GM12872 (cell line): ENCODE measurements at regions not wholly inside any gene's neighbourhood (a gene's known extent, or its start where the extent isn't known, plus 50 kb on each side); places are given as distances from the start of the nearest gene placed in this dataset.

Source experiments
- TF ChIP-seq, protein P1 (sequence below): IDR thresholded peaks from 3 replicates; pipeline ENCODE4 v1.5.1; 2011; ENCODE audit warnings: low read depth, mild to moderate bottlenecking, low read length, moderate library complexity; ENCODE audit not compliant: insufficient read depth

DNA sequence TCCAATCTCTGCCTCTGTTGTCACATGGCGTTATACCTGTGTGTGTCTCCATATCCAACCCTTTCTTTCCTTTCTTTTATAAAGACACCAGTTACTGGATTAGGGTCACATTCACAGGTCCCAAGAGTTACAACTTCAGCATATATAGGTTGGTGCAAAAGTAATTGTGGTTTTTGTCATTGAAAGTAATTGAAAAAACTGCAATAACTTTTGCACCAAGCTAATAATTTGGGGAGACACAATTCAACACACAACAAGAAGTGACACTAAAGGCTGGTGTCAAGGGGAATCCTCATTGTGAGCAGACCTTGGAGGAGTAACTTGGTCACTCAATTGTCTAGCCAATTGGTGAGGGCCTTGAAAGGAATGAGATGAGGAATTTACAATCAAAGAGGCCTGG is 1366.1 kb downstream of the PCDH9 start:
- TF ChIP-seq, protein P1, sequence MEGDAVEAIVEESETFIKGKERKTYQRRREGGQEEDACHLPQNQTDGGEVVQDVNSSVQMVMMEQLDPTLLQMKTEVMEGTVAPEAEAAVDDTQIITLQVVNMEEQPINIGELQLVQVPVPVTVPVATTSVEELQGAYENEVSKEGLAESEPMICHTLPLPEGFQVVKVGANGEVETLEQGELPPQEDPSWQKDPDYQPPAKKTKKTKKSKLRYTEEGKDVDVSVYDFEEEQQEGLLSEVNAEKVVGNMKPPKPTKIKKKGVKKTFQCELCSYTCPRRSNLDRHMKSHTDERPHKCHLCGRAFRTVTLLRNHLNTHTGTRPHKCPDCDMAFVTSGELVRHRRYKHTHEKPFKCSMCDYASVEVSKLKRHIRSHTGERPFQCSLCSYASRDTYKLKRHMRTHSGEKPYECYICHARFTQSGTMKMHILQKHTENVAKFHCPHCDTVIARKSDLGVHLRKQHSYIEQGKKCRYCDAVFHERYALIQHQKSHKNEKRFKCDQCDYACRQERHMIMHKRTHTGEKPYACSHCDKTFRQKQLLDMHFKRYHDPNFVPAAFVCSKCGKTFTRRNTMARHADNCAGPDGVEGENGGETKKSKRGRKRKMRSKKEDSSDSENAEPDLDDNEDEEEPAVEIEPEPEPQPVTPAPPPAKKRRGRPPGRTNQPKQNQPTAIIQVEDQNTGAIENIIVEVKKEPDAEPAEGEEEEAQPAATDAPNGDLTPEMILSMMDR: no peak

DNA sequence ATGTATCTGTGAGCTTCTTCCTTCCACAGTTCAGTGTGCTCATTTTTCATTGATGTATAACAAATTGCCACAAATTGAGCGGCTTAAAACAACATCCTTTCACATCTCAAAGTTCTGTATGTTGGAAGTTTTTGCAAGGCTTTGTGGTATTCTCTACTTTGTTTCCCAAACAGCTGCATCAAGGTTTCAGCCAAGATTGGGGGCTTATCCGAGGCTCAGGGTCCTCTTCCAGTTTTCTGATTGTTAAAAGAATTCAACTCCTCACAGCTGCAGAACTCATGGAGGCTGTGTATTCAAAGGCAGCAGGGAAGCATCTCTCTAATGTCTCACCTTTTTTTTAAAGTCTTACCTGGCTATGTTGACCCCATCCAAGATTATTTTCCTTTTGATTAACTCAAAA is 1369.8 kb downstream of the PCDH9 start:
- TF ChIP-seq, protein P1: no peak

DNA sequence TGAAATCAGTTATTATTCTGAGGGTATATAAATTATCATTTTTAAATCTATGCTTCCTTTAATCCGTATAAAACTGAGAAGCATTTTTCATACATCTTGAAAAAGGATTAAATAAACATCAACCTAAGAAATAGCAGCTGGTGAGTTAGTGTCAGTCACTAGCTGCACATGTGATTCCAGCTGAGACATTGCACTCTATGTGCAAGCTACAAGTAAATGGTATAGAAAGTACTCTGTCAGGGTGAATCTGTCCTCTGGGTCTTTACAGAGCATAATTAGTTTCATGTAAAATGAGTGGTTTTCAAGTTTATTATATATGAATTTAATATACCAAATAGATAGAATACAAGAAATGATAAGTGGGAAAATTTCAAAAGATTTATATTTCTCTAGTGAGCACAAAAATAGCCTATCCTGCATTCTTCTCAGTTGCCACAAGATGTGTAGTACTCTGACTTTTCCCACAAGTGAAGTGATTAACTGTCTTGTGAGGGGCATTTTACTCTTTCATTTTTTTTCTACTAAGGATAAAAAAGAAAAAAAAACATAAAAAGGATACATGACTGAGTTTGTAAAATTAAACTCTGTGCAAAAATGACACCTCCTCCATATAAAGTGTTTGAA is 1372.1 kb downstream of the PCDH9 start:
- TF ChIP-seq, protein P1: no peak

DNA sequence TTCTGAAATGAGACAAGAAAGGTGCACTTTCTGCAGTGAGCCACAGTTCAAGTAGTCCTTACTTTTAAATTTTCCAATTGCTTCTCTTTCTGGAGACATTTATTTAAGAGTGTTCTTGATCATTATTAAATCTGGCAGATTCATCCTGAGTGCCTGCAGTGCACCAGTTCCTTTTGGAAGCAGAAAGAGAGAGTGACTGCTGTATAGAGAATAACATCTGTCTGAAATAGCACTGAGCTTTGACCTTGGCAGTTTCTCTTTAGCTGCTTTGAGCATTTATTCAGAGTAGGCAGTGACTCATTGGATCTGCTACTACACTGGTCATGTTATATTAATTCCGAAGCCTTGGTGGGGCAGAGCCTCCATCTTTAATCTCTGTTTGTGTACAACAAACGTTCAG is 1373.7 kb downstream of the PCDH9 start:
- TF ChIP-seq, protein P1: no peak

DNA sequence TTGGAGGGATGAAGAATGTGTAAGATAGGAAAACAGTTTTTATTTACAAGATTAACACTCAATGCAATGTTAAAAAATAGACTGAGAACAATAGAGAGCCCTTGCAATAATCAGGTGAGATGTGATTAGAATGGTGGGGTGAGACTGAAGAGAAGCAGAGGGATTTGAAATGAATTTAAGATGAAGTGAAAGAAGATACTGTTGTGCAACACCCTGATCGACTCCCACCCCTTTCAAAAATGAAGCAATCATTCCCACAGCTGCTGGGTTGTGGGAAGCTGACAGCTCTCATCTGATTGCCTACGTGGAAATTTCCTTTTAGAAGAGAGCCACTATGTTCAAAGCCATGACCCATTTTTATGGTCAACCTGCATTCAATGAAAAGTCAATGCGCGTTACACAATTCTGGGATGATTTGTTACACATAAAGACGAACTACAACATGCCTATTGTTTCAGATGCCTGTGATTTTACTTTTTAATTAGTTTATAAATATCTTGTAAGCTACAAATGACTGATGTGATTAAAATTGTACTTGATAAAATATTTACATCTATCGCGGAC is 1374.8 kb downstream of the PCDH9 start:
- TF ChIP-seq, protein P1: no peak

DNA sequence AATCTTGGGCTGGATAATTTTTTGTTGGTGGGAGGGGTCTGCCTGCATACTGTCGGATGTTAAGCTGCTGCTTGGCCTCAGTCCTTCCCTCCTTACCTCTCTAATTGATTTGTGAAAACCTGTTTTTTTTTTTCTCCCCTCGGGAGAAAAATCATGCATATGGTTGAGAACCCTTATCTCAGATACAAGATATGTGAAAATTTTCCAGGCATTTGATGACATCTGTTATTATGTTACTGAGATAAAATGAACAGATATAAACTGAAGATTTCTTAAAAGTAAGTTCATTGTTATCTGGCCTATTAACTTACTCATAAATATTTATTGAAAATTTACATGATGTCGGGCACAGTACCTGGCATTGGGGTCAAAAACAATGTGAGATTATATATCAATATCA is 1375.7 kb downstream of the PCDH9 start:
- TF ChIP-seq, protein P1: no peak

DNA sequence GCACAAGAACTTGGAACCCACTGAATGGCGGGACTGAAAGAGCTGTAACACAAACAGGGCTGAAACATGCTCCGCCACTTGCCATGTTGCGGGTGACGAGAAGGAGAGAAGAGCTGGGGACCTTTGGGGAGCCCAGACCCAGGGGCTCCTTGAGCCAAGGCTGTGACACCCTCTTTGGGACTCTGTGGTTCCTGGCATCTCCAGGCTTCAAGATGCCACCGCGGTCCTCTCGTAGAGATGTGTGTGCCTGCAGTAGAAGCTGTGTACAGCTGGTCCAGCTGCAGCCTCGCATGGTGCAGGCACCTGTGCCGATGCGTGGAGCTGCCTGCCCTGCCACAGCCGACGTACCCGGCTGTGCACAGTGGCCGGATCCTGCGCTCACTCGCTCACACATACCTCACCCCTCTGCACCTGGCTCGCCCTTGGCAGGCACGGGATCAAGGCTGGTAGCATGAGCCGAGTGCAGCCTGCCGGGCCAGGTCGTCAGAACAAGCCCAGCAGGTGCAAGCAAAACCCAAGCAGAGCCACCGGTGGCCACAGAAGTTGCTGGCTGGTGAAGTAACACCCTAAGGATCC is 1385.8 kb downstream of the PCDH9 start:
- TF ChIP-seq, protein P1: no peak
